WTC11 (cell line): ENCODE measurements at regions not wholly inside any gene's neighbourhood (a gene's known extent, or its start where the extent isn't known, plus 50 kb on each side); places are given as distances from the start of the nearest gene placed in this dataset.

Source experiments
- AFF4 ChIP-seq: sonication (generic); formaldehyde crosslinking; IDR thresholded peaks from 2 replicates; pipeline ENCODE4 v1.8.1; 2023; ENCODE audit warnings: mild to moderate bottlenecking, missing genetic modification reagents, borderline replicate concordance
- ARID4B ChIP-seq: sonication (generic); formaldehyde crosslinking; IDR thresholded peaks from 2 replicates; pipeline ENCODE4 v1.8.0; 2023; ENCODE audit warnings: missing genetic modification reagents, mild to moderate bottlenecking, borderline replicate concordance
- CREB1 ChIP-seq: sonication (generic); formaldehyde crosslinking; IDR thresholded peaks from 2 replicates; pipeline ENCODE4 v1.8.0; 2023; ENCODE audit warnings: mild to moderate bottlenecking, missing genetic modification reagents
- CTCF ChIP-seq: fragments of 200-600 bp; IDR thresholded peaks from 2 replicates; pipeline ENCODE4 v1.8.0; 2022; ENCODE audit warnings: antibody characterized with exemption
- E2F5 ChIP-seq: sonication (generic); formaldehyde crosslinking; IDR thresholded peaks from 2 replicates; pipeline ENCODE4 v1.8.1; 2022; ENCODE audit warnings: mild to moderate bottlenecking, moderate library complexity, missing genetic modification reagents
- ELF4 ChIP-seq: sonication (generic); formaldehyde crosslinking; IDR thresholded peaks from 2 replicates; pipeline ENCODE4 v1.8.1; 2022; ENCODE audit warnings: low read depth, mild to moderate bottlenecking, moderate library complexity, missing genetic modification reagents
- PREB ChIP-seq: sonication (generic); formaldehyde crosslinking; IDR thresholded peaks from 2 replicates; pipeline ENCODE4 v1.8.1; 2022; ENCODE audit warnings: mild to moderate bottlenecking, missing genetic modification reagents, moderate library complexity, borderline replicate concordance
- TEAD1 ChIP-seq: sonication (generic); formaldehyde crosslinking; IDR thresholded peaks from 2 replicates; pipeline ENCODE4 v1.8.0; 2022; ENCODE audit warnings: mild to moderate bottlenecking, missing genetic modification reagents
- USF1 ChIP-seq: sonication (generic); formaldehyde crosslinking; IDR thresholded peaks from 2 replicates; pipeline ENCODE4 v1.8.0; 2022; ENCODE audit warnings: mild to moderate bottlenecking, missing genetic modification reagents
- ZSCAN18 ChIP-seq: fragments of 250-450 bp; sonication (Bioruptor Pico); IDR thresholded peaks from 2 replicates; pipeline ENCODE4 v2.1.2; 2022; ENCODE audit warnings: mild to moderate bottlenecking, moderate library complexity

GRCh38 chr14:73794146-73794545 is 57.5 kb upstream of the PTGR2 start:
- no peak for TF ChIP-seq ARID4B (CRISPR knock-in tag)
- no peak for TF ChIP-seq PREB (CRISPR knock-in tag)
- TF ChIP-seq AFF4 (CRISPR knock-in tag): no peak
- TF ChIP-seq CTCF: no peak
- TF ChIP-seq ZSCAN18: no peak
- no peak for TF ChIP-seq E2F5 (CRISPR knock-in tag)
- TF ChIP-seq CREB1 (CRISPR knock-in tag): no peak
- no peak for TF ChIP-seq TEAD1 (CRISPR knock-in tag)
- no peak for TF ChIP-seq USF1 (CRISPR knock-in tag)
- no peak for TF ChIP-seq ELF4
